ENCODE measurements at regions not wholly inside any gene's neighbourhood (a gene's known extent, or its start where the extent isn't known, plus 50 kb on each side); places are given as distances from the start of the nearest gene placed in this dataset.
A peak's percentile ranks its signal among the peaks of the same experiment; 100 is the strongest.

DNA sequence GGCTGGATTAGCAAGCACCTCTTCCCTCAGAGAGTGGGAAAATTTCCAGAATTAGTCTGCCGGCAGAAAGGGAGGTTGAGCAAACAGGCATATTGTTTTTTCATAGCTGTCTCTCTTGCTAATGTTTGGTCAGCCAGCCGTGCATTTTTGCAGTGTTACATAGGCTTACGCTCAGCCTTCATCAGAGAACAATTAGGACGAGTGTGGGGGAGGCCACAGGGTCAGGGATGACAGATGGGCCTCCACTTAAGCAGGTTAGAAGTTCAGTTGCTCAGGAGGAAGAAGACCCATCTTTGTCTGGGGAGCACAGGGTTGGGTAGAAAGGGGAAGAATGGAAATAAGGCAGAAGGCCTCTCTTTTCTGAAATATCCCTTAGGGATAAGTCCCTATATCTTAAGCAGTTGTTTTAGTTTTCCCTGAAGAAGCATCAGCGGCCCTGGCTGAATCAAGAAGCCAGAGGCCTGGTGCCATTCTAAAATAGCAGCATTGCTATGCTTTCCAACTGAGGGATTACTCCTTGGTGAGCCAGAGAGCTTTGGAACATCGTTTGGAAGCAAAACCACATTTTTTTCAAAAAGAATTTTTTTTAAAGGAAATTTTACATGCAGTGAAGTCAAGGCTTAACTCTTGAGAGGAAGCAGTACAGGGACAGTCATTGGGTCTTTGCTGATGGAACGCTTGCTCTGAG, 118.8 kb downstream of the SMIM20 start:
- no peak overlapping the region for H4K8ac ChIP-seq (ENCODE audit: low read length)
- H2BK12ac ChIP-seq (ENCODE audit: low read length in 2 of 2) = no peak overlapping the region
- H3K9me3 ChIP-seq (ENCODE audit: control insufficient read depth, low read length) = no peaks in the 10 kb centered on the region
- H3K14ac ChIP-seq (ENCODE audit: low read length in 2 of 2) = no peak overlapping the region
- H3K36me3 ChIP-seq (ENCODE audit: control insufficient read depth in 1 of 2, insufficient read depth in 2 of 2, low read depth in 1 of 2, low read length in 2 of 2) = no peaks in the 10 kb centered on the region
- peak; percentile 70 for DNase-seq
- H3K79me1 ChIP-seq (replicated peaks; ENCODE audit: low read length, poor library complexity, severe bottlenecking) = no peaks in the 10 kb centered on the region
- H2BK120ac ChIP-seq (ENCODE audit: low read depth, low read length) = no peak overlapping the region
- no peak overlapping the region for H2BK15ac ChIP-seq (ENCODE audit: low read depth, poor library complexity, severe bottlenecking)
- no peak overlapping the region for H4K91ac ChIP-seq (ENCODE audit: low read length)
- no peak overlapping the region for H3K18ac ChIP-seq (ENCODE audit: low read depth in 1 of 2, low read length in 2 of 2)
- peaks cover 19% of the 10 kb centered on the region for H3K4me1 ChIP-seq (ENCODE audit: control insufficient read depth, insufficient read depth, low read depth, low read length)
- no peaks in the 10 kb centered on the region for H3K27me3 ChIP-seq (ENCODE audit: control insufficient read depth in 1 of 2, insufficient read depth in 1 of 2, low read length in 2 of 2)
- peak overlapping the region; percentile 75 for H3K27ac ChIP-seq (ENCODE audit: low read length, poor library complexity, severe bottlenecking)
- no peak overlapping the region for H2BK5ac ChIP-seq (ENCODE audit: low read depth, low read length, poor library complexity, severe bottlenecking)
- 42% methylated on average over 7 of the region's 7 CpGs for WGBS
- H3K23ac ChIP-seq (ENCODE audit: low read length in 2 of 2) = no peak overlapping the region
- H3K4ac ChIP-seq (ENCODE audit: low read depth in 1 of 2, low read length in 2 of 2) = no peak overlapping the region
- peak overlapping the region; percentile 75 for H3K9ac ChIP-seq (ENCODE audit: low read length)
- H3K4me3 ChIP-seq (ENCODE audit: insufficient read depth in 1 of 2, low read depth in 1 of 2, low read length in 2 of 2) = peak overlapping the region in 1 of 2 experiments; percentile 30
- H2AFZ ChIP-seq (ENCODE audit: low read depth, low read length) = no peak overlapping the region
- no peak overlapping the region for H2AK5ac ChIP-seq (ENCODE audit: low read length, severe bottlenecking)
- no peak overlapping the region for H3K4me2 ChIP-seq (ENCODE audit: low read length, poor library complexity, severe bottlenecking)

DNA sequence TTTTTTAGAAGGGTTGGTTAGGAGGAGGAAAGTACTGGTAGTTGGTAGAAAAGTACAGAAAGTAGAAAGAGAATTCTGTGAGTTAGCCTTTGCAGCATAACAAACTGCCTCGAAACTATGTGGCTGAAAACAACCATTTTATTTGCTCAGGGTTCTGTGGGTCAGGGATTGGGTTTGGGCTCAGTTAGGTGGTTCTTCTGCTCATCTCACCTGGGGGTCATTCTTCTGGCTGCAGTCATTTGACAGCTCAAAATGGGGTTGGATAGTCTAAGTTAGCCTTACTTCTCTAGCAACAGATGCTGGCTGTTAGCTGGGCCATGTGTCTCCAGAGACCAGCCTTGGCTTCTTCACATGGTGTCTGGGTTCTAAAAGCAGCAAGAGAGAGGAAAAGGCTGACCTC, 119.4 kb downstream of the SMIM20 start:
- Histone ChIP-seq H3K14ac (ENCODE audit: low read length in 2 of 2) (no peak overlapping the region), H3K79me1 (replicated peaks; ENCODE audit: low read length, poor library complexity, severe bottlenecking) (no peaks in the 10 kb centered on the region), H4K8ac (ENCODE audit: low read length) (no peak overlapping the region), H3K9ac (ENCODE audit: low read length) (peak overlapping the region; percentile 75), H3K27me3 (ENCODE audit: control insufficient read depth in 1 of 2, insufficient read depth in 1 of 2, low read length in 2 of 2) (no peaks in the 10 kb centered on the region), H3K9me3 (ENCODE audit: control insufficient read depth, low read length) (no peaks in the 10 kb centered on the region), H3K23ac (ENCODE audit: low read length in 2 of 2) (no peak overlapping the region), H2AFZ (ENCODE audit: low read depth, low read length) (no peak overlapping the region), H3K18ac (ENCODE audit: low read depth in 1 of 2, low read length in 2 of 2) (no peak overlapping the region), H3K36me3 (ENCODE audit: control insufficient read depth in 1 of 2, insufficient read depth in 2 of 2, low read depth in 1 of 2, low read length in 2 of 2) (no peaks in the 10 kb centered on the region), H2BK120ac (ENCODE audit: low read depth, low read length) (no peak overlapping the region), H3K27ac (ENCODE audit: low read length, poor library complexity, severe bottlenecking) (peak overlapping the region; percentile 75), H3K4me3 (ENCODE audit: insufficient read depth in 1 of 2, low read depth in 1 of 2, low read length in 2 of 2) (peak overlapping the region in 1 of 2 experiments; percentile 30), H3K4me1 (ENCODE audit: control insufficient read depth, insufficient read depth, low read depth, low read length) (peaks cover 19% of the 10 kb centered on the region), H2BK12ac (ENCODE audit: low read length in 2 of 2) (no peak overlapping the region), H2BK15ac (ENCODE audit: low read depth, poor library complexity, severe bottlenecking) (no peak overlapping the region), H2AK5ac (ENCODE audit: low read length, severe bottlenecking) (peak overlapping the region; percentile 43), H3K4ac (ENCODE audit: low read depth in 1 of 2, low read length in 2 of 2) (no peak overlapping the region), H3K4me2 (ENCODE audit: low read length, poor library complexity, severe bottlenecking) (no peak overlapping the region), H4K91ac (ENCODE audit: low read length) (no peak overlapping the region), H2BK5ac (ENCODE audit: low read depth, low read length, poor library complexity, severe bottlenecking) (no peak overlapping the region)
- no peak for DNase-seq
- WGBS = 93% methylated on average over 1 of the region's 1 CpG

GRCh38 chr4:26034849-26035248, 120.8 kb downstream of the SMIM20 start:
- Histone ChIP-seq H4K8ac (ENCODE audit: low read length) (no peak overlapping the region), H3K4me2 (ENCODE audit: low read length, poor library complexity, severe bottlenecking) (no peak overlapping the region), H2BK15ac (ENCODE audit: low read depth, poor library complexity, severe bottlenecking) (no peak overlapping the region), H2AK5ac (ENCODE audit: low read length, severe bottlenecking) (no peak overlapping the region), H3K4me3 (ENCODE audit: insufficient read depth in 1 of 2, low read depth in 1 of 2, low read length in 2 of 2) (no peak overlapping the region), H2BK12ac (ENCODE audit: low read length in 2 of 2) (no peak overlapping the region), H2BK120ac (ENCODE audit: low read depth, low read length) (no peak overlapping the region), H3K4ac (ENCODE audit: low read depth in 1 of 2, low read length in 2 of 2) (no peak overlapping the region), H4K91ac (ENCODE audit: low read length) (no peak overlapping the region), H3K9ac (ENCODE audit: low read length) (no peak overlapping the region), H3K79me1 (replicated peaks; ENCODE audit: low read length, poor library complexity, severe bottlenecking) (no peaks in the 10 kb centered on the region), H3K4me1 (ENCODE audit: control insufficient read depth, insufficient read depth, low read depth, low read length) (peaks cover 11% of the 10 kb centered on the region), H3K27me3 (ENCODE audit: control insufficient read depth in 1 of 2, insufficient read depth in 1 of 2, low read length in 2 of 2) (no peaks in the 10 kb centered on the region), H3K27ac (ENCODE audit: low read length, poor library complexity, severe bottlenecking) (no peak overlapping the region), H3K14ac (ENCODE audit: low read length in 2 of 2) (no peak overlapping the region), H2BK5ac (ENCODE audit: low read depth, low read length, poor library complexity, severe bottlenecking) (no peak overlapping the region), H3K23ac (ENCODE audit: low read length in 2 of 2) (no peak overlapping the region), H3K36me3 (ENCODE audit: control insufficient read depth in 1 of 2, insufficient read depth in 2 of 2, low read depth in 1 of 2, low read length in 2 of 2) (no peaks in the 10 kb centered on the region), H3K18ac (ENCODE audit: low read depth in 1 of 2, low read length in 2 of 2) (no peak overlapping the region), H2AFZ (ENCODE audit: low read depth, low read length) (no peak overlapping the region), H3K9me3 (ENCODE audit: control insufficient read depth, low read length) (no peaks in the 10 kb centered on the region)
- DNase-seq = no peak
- 79% methylated on average over 2 of the region's 2 CpGs for WGBS

DNA sequence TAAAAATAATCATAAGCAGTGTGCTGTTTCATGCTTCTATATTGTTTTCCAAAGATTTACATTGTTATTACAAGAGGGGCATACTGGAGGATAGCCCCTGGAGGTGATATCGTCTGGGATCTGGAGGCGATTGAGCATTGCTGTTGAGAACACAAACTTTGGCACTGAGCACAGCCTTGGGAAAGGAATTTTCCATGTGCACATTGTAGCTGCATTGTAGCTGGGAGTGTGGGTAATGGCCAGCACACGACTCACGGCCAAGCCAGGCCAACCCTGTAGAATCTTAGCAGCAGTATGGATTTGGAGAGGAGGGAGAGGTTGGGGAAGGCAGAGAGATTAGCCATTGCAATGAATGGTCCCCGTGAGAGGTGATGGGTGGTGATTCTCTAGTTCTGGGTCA, 121.9 kb downstream of the SMIM20 start:
- Histone ChIP-seq H3K27ac (ENCODE audit: low read length, poor library complexity, severe bottlenecking) (no peak overlapping the region), H3K79me1 (replicated peaks; ENCODE audit: low read length, poor library complexity, severe bottlenecking) (no peaks in the 10 kb centered on the region), H2AFZ (ENCODE audit: low read depth, low read length) (no peak overlapping the region), H2BK12ac (ENCODE audit: low read length in 2 of 2) (no peak overlapping the region), H3K9ac (ENCODE audit: low read length) (no peak overlapping the region), H2BK15ac (ENCODE audit: low read depth, poor library complexity, severe bottlenecking) (no peak overlapping the region), H4K91ac (ENCODE audit: low read length) (no peak overlapping the region), H2AK5ac (ENCODE audit: low read length, severe bottlenecking) (no peak overlapping the region), H3K14ac (ENCODE audit: low read length in 2 of 2) (no peak overlapping the region), H4K8ac (ENCODE audit: low read length) (no peak overlapping the region), H3K4me3 (ENCODE audit: insufficient read depth in 1 of 2, low read depth in 1 of 2, low read length in 2 of 2) (no peak overlapping the region), H3K27me3 (ENCODE audit: control insufficient read depth in 1 of 2, insufficient read depth in 1 of 2, low read length in 2 of 2) (no peaks in the 10 kb centered on the region), H2BK5ac (ENCODE audit: low read depth, low read length, poor library complexity, severe bottlenecking) (no peak overlapping the region), H3K4me1 (ENCODE audit: control insufficient read depth, insufficient read depth, low read depth, low read length) (peaks cover 13% of the 10 kb centered on the region), H3K36me3 (ENCODE audit: control insufficient read depth in 1 of 2, insufficient read depth in 2 of 2, low read depth in 1 of 2, low read length in 2 of 2) (no peaks in the 10 kb centered on the region), H2BK120ac (ENCODE audit: low read depth, low read length) (no peak overlapping the region), H3K4me2 (ENCODE audit: low read length, poor library complexity, severe bottlenecking) (no peak overlapping the region), H3K4ac (ENCODE audit: low read depth in 1 of 2, low read length in 2 of 2) (no peak overlapping the region), H3K9me3 (ENCODE audit: control insufficient read depth, low read length) (no peaks in the 10 kb centered on the region), H3K18ac (ENCODE audit: low read depth in 1 of 2, low read length in 2 of 2) (no peak overlapping the region), H3K23ac (ENCODE audit: low read length in 2 of 2) (no peak overlapping the region)
- no peak for DNase-seq
- WGBS = 70% methylated on average over 5 of the region's 5 CpGs
